Limb (tissue), 2 donors: ENCODE measurements at regions not wholly inside any gene's neighbourhood (a gene's known extent, or its start where the extent isn't known, plus 50 kb on each side); places are given as distances from the start of the nearest gene placed in this dataset.
"Not testable (repeated sequence)": the region's sequence is repeated elsewhere in the genome, so short reads cannot be mapped to it uniquely, and the experiment has no call there.

ENCODE experiments used
- DNase-seq, 2 donors: peaks; one replicate each; pipeline ENCODE4 v3.0.0-alpha.2; 2016; ENCODE audit errors: extremely low spot score in 2 of 2

GRCh38 chr3:106518516-106518915, 649.7 kb upstream of the CBLB start:
- no peak for DNase-seq

- DNase-seq, result no peak
Measured at GRCh38 chr3:106522397-106522796, 653.6 kb upstream of the CBLB start.

- no peak for DNase-seq
Measured at GRCh38 chr3:106528932-106529331, 660.1 kb upstream of the CBLB start.

GRCh38 chr3:106529738-106530137, 660.9 kb upstream of the CBLB start:
- no peak for DNase-seq

GRCh38 chr3:106530367-106530766, 661.6 kb upstream of the CBLB start:
- DNase-seq, result no peak

- not testable (repeated sequence) for DNase-seq
Measured at GRCh38 chr3:106531771-106532329, 663.0 kb upstream of the CBLB start.

- no peak for DNase-seq
Measured at GRCh38 chr3:106533093-106533787, 664.4 kb upstream of the CBLB start.

- DNase-seq, result no peak
Measured at GRCh38 chr3:106533788-106534160, 665.0 kb upstream of the CBLB start.

- no peak for DNase-seq
Measured at GRCh38 chr3:106534206-106534605, 665.4 kb upstream of the CBLB start.

- DNase-seq, result no peak
Measured at GRCh38 chr3:106540743-106541142, 671.9 kb upstream of the CBLB start.

GRCh38 chr3:106542101-106542769, 673.4 kb upstream of the CBLB start:
- DNase-seq, result no peak

GRCh38 chr3:106552351-106553043, 683.7 kb upstream of the CBLB start:
- no peak for DNase-seq

GRCh38 chr3:106560451-106560966, 691.7 kb upstream of the CBLB start:
- DNase-seq, result no peak

GRCh38 chr3:106566277-106566676, 697.5 kb upstream of the CBLB start:
- DNase-seq, result no peak

GRCh38 chr3:106570426-106570825, 701.6 kb upstream of the CBLB start:
- DNase-seq, result no peak

GRCh38 chr3:106573605-106574004, 704.8 kb upstream of the CBLB start:
- no peak for DNase-seq

GRCh38 chr3:106575029-106575428, 706.2 kb upstream of the CBLB start:
- DNase-seq, result no peak

GRCh38 chr3:106577241-106577640, 708.4 kb upstream of the CBLB start:
- no peak for DNase-seq

- DNase-seq, result no peak
Measured at GRCh38 chr3:106578911-106579310, 710.1 kb upstream of the CBLB start.

GRCh38 chr3:106582151-106582550, 713.3 kb upstream of the CBLB start:
- no peak for DNase-seq

GRCh38 chr3:106587551-106587950, 718.7 kb upstream of the CBLB start:
- DNase-seq, result no peak

- DNase-seq, result no peak
Measured at GRCh38 chr3:106588739-106589138, 719.9 kb upstream of the CBLB start.
